ENCODE measurements at regions not wholly inside any gene's neighbourhood (a gene's known extent, or its start where the extent isn't known, plus 50 kb on each side); places are given as distances from the start of the nearest gene placed in this dataset.

GRCh38 chr6:44554194-44554593, 166.7 kb downstream of the CDC5L start:
- Histone ChIP-seq H3K9me3 (no peaks in the 10 kb centered on the region), H3K36me3 (replicated peaks in 1 of 2; ENCODE audit: control insufficient read depth in 1 of 2, insufficient read depth in 2 of 2, low read length in 1 of 2) (no peaks in the 10 kb centered on the region), H3F3A (replicated peaks; ENCODE audit: insufficient read depth) (no peaks in the 10 kb centered on the region), H2AFZ (ENCODE audit: low read depth) (no peak overlapping the region), H3K9me2 (no peaks in the 10 kb centered on the region), H3K27ac (ENCODE audit: low read depth in 2 of 2, low read length in 1 of 2) (no peak overlapping the region), H4K20me1 (ENCODE audit: insufficient read depth) (no peaks in the 10 kb centered on the region), H3K4me2 (no peak overlapping the region), H3K27me3 (ENCODE audit: insufficient read depth) (peaks cover 4% of the 10 kb centered on the region; the same call in 1 of the 2 replicates), H3K9ac (no peak overlapping the region), H3K79me2 (ENCODE audit: insufficient read depth) (no peaks in the 10 kb centered on the region), H3K4me3 (ENCODE audit: low read depth in 2 of 2, low read length in 1 of 2) (no peak overlapping the region), H3K4me1 (ENCODE audit: control insufficient read depth in 1 of 2, insufficient read depth in 2 of 2, low read depth in 1 of 2, low read length in 1 of 2) (no peaks in the 10 kb centered on the region; a peak in 1 of 4 replicates)
- DNase-seq = no peak
- no peak for TF ChIP-seq USF2 (IDR thresholded peaks at IDR 0.05; ENCODE audit: borderline replicate concordance, low read depth, low read length)
- no peak for TF ChIP-seq TAF1 (IDR thresholded peaks at IDR 0.05; ENCODE audit: borderline replicate concordance, low read depth, low read length)
- no peak for TF ChIP-seq YY1 (IDR thresholded peaks at IDR 0.05; ENCODE audit: low read depth)
- TF ChIP-seq RAD21 (IDR thresholded peaks at IDR 0.05; ENCODE audit: low read length) = no peak
- TF ChIP-seq ZBTB33 (IDR thresholded peaks at IDR 0.05; ENCODE audit: borderline replicate concordance, low read depth) = no peak
- TF ChIP-seq JUND (IDR thresholded peaks at IDR 0.05) = no peak
- no peak for TF ChIP-seq CTCF (IDR thresholded peaks at IDR 0.05)
- TF ChIP-seq GATA2 (CRISPR knock-in tag; IDR thresholded peaks at IDR 0.05) = no peak
- no peak for TF ChIP-seq CHD2 (IDR thresholded peaks at IDR 0.05; ENCODE audit: low read length, partially characterized antibody)
- no peak for TF ChIP-seq GABPA (IDR thresholded peaks at IDR 0.05; ENCODE audit: low read depth)
- TF ChIP-seq, protein P1, sequence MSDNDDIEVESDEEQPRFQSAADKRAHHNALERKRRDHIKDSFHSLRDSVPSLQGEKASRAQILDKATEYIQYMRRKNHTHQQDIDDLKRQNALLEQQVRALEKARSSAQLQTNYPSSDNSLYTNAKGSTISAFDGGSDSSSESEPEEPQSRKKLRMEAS (IDR thresholded peaks at IDR 0.05; ENCODE audit: low read depth) = no peak
- no peak for TF ChIP-seq SIN3A (IDR thresholded peaks at IDR 0.05; ENCODE audit: borderline replicate concordance, low read depth, low read length)
- TF ChIP-seq EP300 (IDR thresholded peaks at IDR 0.05; ENCODE audit: borderline replicate concordance in 1 of 2, low read depth in 1 of 2, low read length in 1 of 2) = no peak
- no peak for TF ChIP-seq TEAD4 (IDR thresholded peaks at IDR 0.05; ENCODE audit: borderline replicate concordance, insufficient read depth)
- no peak for TF ChIP-seq TCF12 (IDR thresholded peaks at IDR 0.05)
- no peak for TF ChIP-seq NFIC (IDR thresholded peaks at IDR 0.05; ENCODE audit: borderline replicate concordance)
- TF ChIP-seq SMC3 (IDR thresholded peaks at IDR 0.05; ENCODE audit: low read depth, low read length) = no peak
- no peak for TF ChIP-seq RCOR1 (IDR thresholded peaks at IDR 0.05; ENCODE audit: low read length)
- no peak for TF ChIP-seq ELF1 (IDR thresholded peaks at IDR 0.05)
- WGBS (ENCODE audit: low lambda C conversion rate) = 62% methylated on average over 3 of the region's 4 CpGs
- CTCF ChIA-PET = no interaction called here
- POLR2A ChIA-PET = no interaction called here

Data from SK-N-SH (cell line).